ENCODE measurements at regions not wholly inside any gene's neighbourhood (a gene's known extent, or its start where the extent isn't known, plus 50 kb on each side); places are given as distances from the start of the nearest gene placed in this dataset.

GRCh38 chr10:28822719-28823464 is 145.6 kb downstream of the BAMBI start (continued):
- TF ChIP-seq PATZ1 (CRISPR knock-in tag; IDR thresholded peaks at IDR 0.05; ENCODE audit: borderline replicate concordance) (no peak), HNRNPK (IDR thresholded peaks at IDR 0.05; ENCODE audit: low read depth, low read length, poor library complexity, severe bottlenecking) (no peak), ZBTB26 (CRISPR knock-in tag; IDR thresholded peaks at IDR 0.05) (no peak), ZNF395 (CRISPR knock-in tag; IDR thresholded peaks at IDR 0.05) (no peak), ZNF77 (CRISPR knock-in tag; IDR thresholded peaks at IDR 0.05) (no peak), RHOXF2B (CRISPR knock-in tag; conservative IDR thresholded peaks at IDR 0.05) (no peak), ZC3H8 (IDR thresholded peaks at IDR 0.05) (peak; percentile 70; the same call in 1 of the 2 replicates), MITF (IDR thresholded peaks at IDR 0.05) (no peak), PTRF (tag; IDR thresholded peaks at IDR 0.05) (no peak), CREB1 (IDR thresholded peaks at IDR 0.05) (peak; percentile 17; the same call in 1 of the 2 replicates), CREB1 (CRISPR knock-in tag; IDR thresholded peaks at IDR 0.05) (no peak), ZNF407 (IDR thresholded peaks at IDR 0.05; ENCODE audit: low read depth) (no peak), PHTF2 (CRISPR knock-in tag; IDR thresholded peaks at IDR 0.05) (no peak), KLF6 (CRISPR knock-in tag; IDR thresholded peaks at IDR 0.05; ENCODE audit: borderline replicate concordance) (no peak)
